GM12878 (cell line): ENCODE measurements at regions not wholly inside any gene's neighbourhood (a gene's known extent, or its start where the extent isn't known, plus 50 kb on each side); places are given as distances from the start of the nearest gene placed in this dataset.

Experiments used
- ATAC-seq: fragments of 200-7000 bp; cut with Tn5 transposase; 3 replicates; pipeline ENCODE4 v1.9.1; 2020; ENCODE audit warnings: mild to moderate bottlenecking, moderate library complexity
- BruUV-seq: library from RNA; stranded (reverse); fragments of 400-500 nt; replicated peaks from 2 replicates; lab custom pipeline; 2021; lab: Mats Ljungman, UMichigan
- CTCF ChIA-PET: fragments of 300-600 bp; sonication (Branson Sonifier 250); formaldehyde crosslinking; extraction: SDS; loops from one replicate; lab custom pipeline; 2021; ENCODE audit warnings: inconsistent platforms; lab: Yijun Ruan, JAX
- POLR2A ChIA-PET: fragments of 350-600 bp; formaldehyde crosslinking; extraction: SDS; loops from one replicate; lab custom pipeline; 2021; ENCODE audit warnings: inconsistent platforms; lab: Charles Lee
- RAD21 ChIA-PET: fragments of 300-600 bp; sonication (Branson Sonifier 250); formaldehyde crosslinking; loops from one replicate; lab custom pipeline; 2023; ENCODE audit warnings: antibody characterized with exemption; ENCODE audit not compliant: unreplicated experiment; lab: Charles Lee
- SMC1A ChIA-PET: fragments of 300-600 bp; sonication (Branson Sonifier 250); formaldehyde crosslinking; loops from one replicate; lab custom pipeline; 2023; ENCODE audit not compliant: unreplicated experiment, uncharacterized antibody; lab: Charles Lee
- DNase-seq: peaks from one replicate; pipeline ENCODE4 v3.0.0-alpha.2; 2011; ENCODE audit warnings: low read depth, low spot score
- FAIRE-seq: peaks from 3 replicates; lab custom pipeline; 2011; peaks lifted over from hg19 to GRCh38; lab: Jason Lieb, UNC
- H2AFZ ChIP-seq: 2 replicates; pipeline ENCODE4 v1.6.0; 2011; ENCODE audit warnings: low read depth, low read length, control low read depth; ENCODE audit not compliant: control insufficient read depth
- H3K27ac ChIP-seq: 2 replicates; pipeline ENCODE4 v1.5.1; 2011; ENCODE audit warnings: control low read depth; ENCODE audit not compliant: control insufficient read depth, insufficient read depth
- H3K27me3 ChIP-seq, 2 experiments: replicated peaks in 1 of 2; 2 replicates each; pipeline versions ENCODE4 v1.6.0 to v1.6.1; 2011; ENCODE audit warnings: low read length in 1 of 2; ENCODE audit not compliant: control insufficient read depth in 2 of 2, insufficient read depth in 2 of 2
- H3K36me3 ChIP-seq, 2 experiments: 2 replicates each; pipeline ENCODE4 v1.5.1; 2011; ENCODE audit warnings: low read length in 1 of 2; ENCODE audit not compliant: control insufficient read depth in 2 of 2, insufficient read depth in 2 of 2
- H3K4me1 ChIP-seq: 2 replicates; pipeline ENCODE4 v1.6.1; 2011; ENCODE audit warnings: mild to moderate bottlenecking, low read length, moderate library complexity, mixed read lengths; ENCODE audit not compliant: control insufficient read depth, insufficient read depth
- H3K4me2 ChIP-seq: 2 replicates; pipeline ENCODE4 v1.6.0; 2011; ENCODE audit warnings: control low read depth; ENCODE audit not compliant: control insufficient read depth, insufficient read depth
- H3K4me3 ChIP-seq: fragments of 200-600 bp; sonication (generic); 2 replicates; pipeline ENCODE4 v1.5.1; 2016
- H3K79me2 ChIP-seq: 2 replicates; pipeline ENCODE4 v1.6.0; 2011; ENCODE audit warnings: low read length; ENCODE audit not compliant: control insufficient read depth, insufficient read depth
- H3K9ac ChIP-seq: 2 replicates; pipeline ENCODE4 v1.8.0; 2011; ENCODE audit warnings: low read length, control low read depth, mixed read lengths; ENCODE audit not compliant: control insufficient read depth, insufficient read depth
- H3K9me3 ChIP-seq: replicated peaks from 3 replicates; pipeline ENCODE4 v1.5.1; 2011; ENCODE audit warnings: mild to moderate bottlenecking, low read length; ENCODE audit not compliant: control insufficient read depth, insufficient read depth
- H4K20me1 ChIP-seq: 2 replicates; pipeline ENCODE4 v1.6.0; 2011; ENCODE audit not compliant: control insufficient read depth, insufficient read depth
- MTA3 ChIP-seq: IDR thresholded peaks from 2 replicates; pipeline ENCODE4 v1.6.1; 2012; ENCODE audit warnings: low read length, inconsistent platforms, borderline replicate concordance
- RAD21 ChIP-seq: IDR thresholded peaks from 2 replicates; pipeline ENCODE4 v1.6.1; 2011; ENCODE audit warnings: mild to moderate bottlenecking, low read depth, low read length, moderate library complexity; ENCODE audit not compliant: insufficient read depth
- RFX5 ChIP-seq: IDR thresholded peaks from 2 replicates; pipeline ENCODE4 v1.6.1; 2011; ENCODE audit warnings: low read depth, low read length, improper control_type of control experiment
- SMC3 ChIP-seq: IDR thresholded peaks from 2 replicates; pipeline ENCODE4 v1.6.1; 2011; ENCODE audit warnings: low read length, improper control_type of control experiment, borderline replicate concordance
- TCF12 ChIP-seq: IDR thresholded peaks from 2 replicates; pipeline ENCODE4 v1.6.1; 2011; ENCODE audit warnings: low read depth, mild to moderate bottlenecking, low read length
- YBX1 ChIP-seq: fragments of 450-650 bp; IDR thresholded peaks from 2 replicates; pipeline ENCODE4 v1.6.1; 2016; ENCODE audit warnings: antibody characterized with exemption
- ZNF24 ChIP-seq: fragments of 450-650 bp; IDR thresholded peaks from 2 replicates; pipeline ENCODE4 v1.6.1; 2017; ENCODE audit warnings: antibody characterized with exemption, mild to moderate bottlenecking
- WGBS: methylation state at CpG from one replicate; pipeline ENCODE4 v1.1.6; 2016; ENCODE audit warnings: low lambda C conversion rate; ENCODE audit not compliant: insufficient replicate concordance, insufficient coverage; ENCODE audit errors: missing lambda C conversion rate; 5-methylcytosine and 5-hydroxymethylcytosine counted together
- in situ Hi-C: fragments of 300-500 bp; cut with MboI; formaldehyde crosslinking; loops from 9 replicates; pipeline ENCODE4 v1.14.3; 2018; ENCODE audit warnings: mixed read lengths
- intact Hi-C: fragments of 100-400 bp; cut with micrococcal nuclease; formaldehyde crosslinking; loops from one replicate; pipeline ENCODE4 v1.14.2; 2022; ENCODE audit not compliant: unreplicated experiment
- TF ChIP-seq, protein P1 (sequence below): fragments of 450-650 bp; formaldehyde crosslinking; IDR thresholded peaks from 2 replicates; pipeline ENCODE4 v1.4.0; 2020; ENCODE audit warnings: mild to moderate bottlenecking, moderate library complexity
- TF ChIP-seq, protein P2 (sequence below): fragments of 450-650 bp; IDR thresholded peaks from 2 replicates; pipeline ENCODE4 v1.6.1; 2018; ENCODE audit warnings: borderline replicate concordance, mild to moderate bottlenecking; ENCODE audit not compliant: partially characterized antibody
- TF ChIP-seq, protein P3 (sequence below): fragments of 450-650 bp; IDR thresholded peaks from 2 replicates; pipeline ENCODE4 v1.6.1; 2017; ENCODE audit warnings: borderline replicate concordance
- TF ChIP-seq, protein P4 (sequence below): IDR thresholded peaks from 2 replicates; pipeline ENCODE4 v1.6.1; 2012; ENCODE audit warnings: improper control_type of control experiment, low read depth, low read length; ENCODE audit not compliant: insufficient replicate concordance

DNA sequence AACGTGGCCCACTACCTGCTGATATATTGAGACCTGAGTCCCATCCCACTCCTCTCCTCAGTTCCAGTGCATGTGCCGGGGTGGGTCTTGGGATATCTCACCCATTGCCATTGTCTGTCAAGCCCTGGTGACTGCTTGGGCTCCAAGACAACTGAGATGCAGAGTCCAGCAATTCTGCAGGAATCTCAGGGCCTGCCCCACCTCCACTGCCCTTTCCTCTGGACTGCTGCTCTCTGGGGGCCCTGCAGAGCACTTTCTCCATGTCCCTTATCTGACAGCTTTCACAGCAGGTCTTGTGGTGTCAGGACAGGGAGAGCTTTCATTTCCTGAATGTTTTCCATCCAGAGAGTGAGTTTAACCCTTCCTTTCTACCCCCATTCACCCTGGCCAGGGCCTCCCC lies 152.9 kb downstream of the ARL4C start (continued):
- TF ChIP-seq, protein P1, sequence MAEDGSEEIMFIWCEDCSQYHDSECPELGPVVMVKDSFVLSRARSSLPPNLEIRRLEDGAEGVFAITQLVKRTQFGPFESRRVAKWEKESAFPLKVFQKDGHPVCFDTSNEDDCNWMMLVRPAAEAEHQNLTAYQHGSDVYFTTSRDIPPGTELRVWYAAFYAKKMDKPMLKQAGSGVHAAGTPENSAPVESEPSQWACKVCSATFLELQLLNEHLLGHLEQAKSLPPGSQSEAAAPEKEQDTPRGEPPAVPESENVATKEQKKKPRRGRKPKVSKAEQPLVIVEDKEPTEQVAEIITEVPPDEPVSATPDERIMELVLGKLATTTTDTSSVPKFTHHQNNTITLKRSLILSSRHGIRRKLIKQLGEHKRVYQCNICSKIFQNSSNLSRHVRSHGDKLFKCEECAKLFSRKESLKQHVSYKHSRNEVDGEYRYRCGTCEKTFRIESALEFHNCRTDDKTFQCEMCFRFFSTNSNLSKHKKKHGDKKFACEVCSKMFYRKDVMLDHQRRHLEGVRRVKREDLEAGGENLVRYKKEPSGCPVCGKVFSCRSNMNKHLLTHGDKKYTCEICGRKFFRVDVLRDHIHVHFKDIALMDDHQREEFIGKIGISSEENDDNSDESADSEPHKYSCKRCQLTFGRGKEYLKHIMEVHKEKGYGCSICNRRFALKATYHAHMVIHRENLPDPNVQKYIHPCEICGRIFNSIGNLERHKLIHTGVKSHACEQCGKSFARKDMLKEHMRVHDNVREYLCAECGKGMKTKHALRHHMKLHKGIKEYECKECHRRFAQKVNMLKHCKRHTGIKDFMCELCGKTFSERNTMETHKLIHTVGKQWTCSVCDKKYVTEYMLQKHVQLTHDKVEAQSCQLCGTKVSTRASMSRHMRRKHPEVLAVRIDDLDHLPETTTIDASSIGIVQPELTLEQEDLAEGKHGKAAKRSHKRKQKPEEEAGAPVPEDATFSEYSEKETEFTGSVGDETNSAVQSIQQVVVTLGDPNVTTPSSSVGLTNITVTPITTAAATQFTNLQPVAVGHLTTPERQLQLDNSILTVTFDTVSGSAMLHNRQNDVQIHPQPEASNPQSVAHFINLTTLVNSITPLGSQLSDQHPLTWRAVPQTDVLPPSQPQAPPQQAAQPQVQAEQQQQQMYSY, result no peak

DNA sequence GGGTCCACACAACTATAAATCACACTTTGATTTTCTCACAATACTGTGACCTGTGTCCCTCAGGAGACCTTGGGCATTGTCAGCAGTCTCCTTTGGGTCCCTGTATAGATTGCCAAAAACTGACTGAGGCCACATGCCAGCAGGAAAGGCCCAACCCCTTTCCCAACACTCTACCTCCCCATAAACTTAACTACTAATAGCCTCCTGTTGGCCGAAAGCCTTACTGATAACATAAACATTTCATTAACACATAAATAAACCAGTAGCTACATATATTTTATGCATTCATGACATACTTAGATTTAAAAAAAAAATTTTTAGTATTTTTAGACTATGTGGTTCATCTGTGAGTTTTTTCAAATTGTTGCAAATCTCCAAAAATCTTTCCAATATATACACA lies 153.5 kb downstream of the ARL4C start:
- Histone ChIP-seq H3K9ac (no peak overlapping the region), H4K20me1 (no peaks in the 10 kb centered on the region), H3K9me3 (no peaks in the 10 kb centered on the region; the same call in 2 of the 3 replicates), H3K4me3 (no peak overlapping the region), H3K27ac (no peak overlapping the region), H3K27me3 (no peaks in the 10 kb centered on the region), H3K4me1 (no peaks in the 10 kb centered on the region), H3K79me2 (no peaks in the 10 kb centered on the region), H2AFZ (no peak overlapping the region), H3K4me2 (no peak overlapping the region), H3K36me3 (no peaks in the 10 kb centered on the region)
- in situ Hi-C loops, result no loop called here
- DNase-seq (no peak), ATAC-seq (no peak), FAIRE-seq (no peak)
- RAD21 ChIA-PET, result no interaction called here
- SMC1A ChIA-PET, result no interaction called here
- intact Hi-C loops, result no loop called here
- CTCF ChIA-PET, result no interaction called here
- WGBS, result 95% methylated on average over 1 of the region's 1 CpG
- POLR2A ChIA-PET, result no interaction called here
- no TSS peak for BruUV-seq
- no peak for TF ChIP-seq ZNF24
- TF ChIP-seq MTA3, result no peak
- no peak for TF ChIP-seq RAD21
- TF ChIP-seq, protein P2, sequence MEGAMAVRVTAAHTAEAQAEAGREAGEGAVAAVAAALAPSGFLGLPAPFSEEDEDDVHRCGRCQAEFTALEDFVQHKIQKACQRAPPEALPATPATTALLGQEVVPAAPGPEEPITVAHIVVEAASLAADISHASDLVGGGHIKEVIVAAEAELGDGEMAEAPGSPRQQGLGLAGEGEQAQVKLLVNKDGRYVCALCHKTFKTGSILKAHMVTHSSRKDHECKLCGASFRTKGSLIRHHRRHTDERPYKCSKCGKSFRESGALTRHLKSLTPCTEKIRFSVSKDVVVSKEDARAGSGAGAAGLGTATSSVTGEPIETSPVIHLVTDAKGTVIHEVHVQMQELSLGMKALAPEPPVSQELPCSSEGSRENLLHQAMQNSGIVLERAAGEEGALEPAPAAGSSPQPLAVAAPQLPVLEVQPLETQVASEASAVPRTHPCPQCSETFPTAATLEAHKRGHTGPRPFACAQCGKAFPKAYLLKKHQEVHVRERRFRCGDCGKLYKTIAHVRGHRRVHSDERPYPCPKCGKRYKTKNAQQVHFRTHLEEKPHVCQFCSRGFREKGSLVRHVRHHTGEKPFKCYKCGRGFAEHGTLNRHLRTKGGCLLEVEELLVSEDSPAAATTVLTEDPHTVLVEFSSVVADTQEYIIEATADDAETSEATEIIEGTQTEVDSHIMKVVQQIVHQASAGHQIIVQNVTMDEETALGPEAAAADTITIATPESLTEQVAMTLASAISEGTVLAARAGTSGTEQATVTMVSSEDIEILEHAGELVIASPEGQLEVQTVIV, result no peak
- TF ChIP-seq, protein P3, sequence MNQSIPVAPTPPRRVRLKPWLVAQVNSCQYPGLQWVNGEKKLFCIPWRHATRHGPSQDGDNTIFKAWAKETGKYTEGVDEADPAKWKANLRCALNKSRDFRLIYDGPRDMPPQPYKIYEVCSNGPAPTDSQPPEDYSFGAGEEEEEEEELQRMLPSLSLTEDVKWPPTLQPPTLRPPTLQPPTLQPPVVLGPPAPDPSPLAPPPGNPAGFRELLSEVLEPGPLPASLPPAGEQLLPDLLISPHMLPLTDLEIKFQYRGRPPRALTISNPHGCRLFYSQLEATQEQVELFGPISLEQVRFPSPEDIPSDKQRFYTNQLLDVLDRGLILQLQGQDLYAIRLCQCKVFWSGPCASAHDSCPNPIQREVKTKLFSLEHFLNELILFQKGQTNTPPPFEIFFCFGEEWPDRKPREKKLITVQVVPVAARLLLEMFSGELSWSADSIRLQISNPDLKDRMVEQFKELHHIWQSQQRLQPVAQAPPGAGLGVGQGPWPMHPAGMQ, result no peak
- no peak for TF ChIP-seq RFX5
- no peak for TF ChIP-seq TCF12
- TF ChIP-seq SMC3, result no peak
- no peak for TF ChIP-seq YBX1
- TF ChIP-seq, protein P4, sequence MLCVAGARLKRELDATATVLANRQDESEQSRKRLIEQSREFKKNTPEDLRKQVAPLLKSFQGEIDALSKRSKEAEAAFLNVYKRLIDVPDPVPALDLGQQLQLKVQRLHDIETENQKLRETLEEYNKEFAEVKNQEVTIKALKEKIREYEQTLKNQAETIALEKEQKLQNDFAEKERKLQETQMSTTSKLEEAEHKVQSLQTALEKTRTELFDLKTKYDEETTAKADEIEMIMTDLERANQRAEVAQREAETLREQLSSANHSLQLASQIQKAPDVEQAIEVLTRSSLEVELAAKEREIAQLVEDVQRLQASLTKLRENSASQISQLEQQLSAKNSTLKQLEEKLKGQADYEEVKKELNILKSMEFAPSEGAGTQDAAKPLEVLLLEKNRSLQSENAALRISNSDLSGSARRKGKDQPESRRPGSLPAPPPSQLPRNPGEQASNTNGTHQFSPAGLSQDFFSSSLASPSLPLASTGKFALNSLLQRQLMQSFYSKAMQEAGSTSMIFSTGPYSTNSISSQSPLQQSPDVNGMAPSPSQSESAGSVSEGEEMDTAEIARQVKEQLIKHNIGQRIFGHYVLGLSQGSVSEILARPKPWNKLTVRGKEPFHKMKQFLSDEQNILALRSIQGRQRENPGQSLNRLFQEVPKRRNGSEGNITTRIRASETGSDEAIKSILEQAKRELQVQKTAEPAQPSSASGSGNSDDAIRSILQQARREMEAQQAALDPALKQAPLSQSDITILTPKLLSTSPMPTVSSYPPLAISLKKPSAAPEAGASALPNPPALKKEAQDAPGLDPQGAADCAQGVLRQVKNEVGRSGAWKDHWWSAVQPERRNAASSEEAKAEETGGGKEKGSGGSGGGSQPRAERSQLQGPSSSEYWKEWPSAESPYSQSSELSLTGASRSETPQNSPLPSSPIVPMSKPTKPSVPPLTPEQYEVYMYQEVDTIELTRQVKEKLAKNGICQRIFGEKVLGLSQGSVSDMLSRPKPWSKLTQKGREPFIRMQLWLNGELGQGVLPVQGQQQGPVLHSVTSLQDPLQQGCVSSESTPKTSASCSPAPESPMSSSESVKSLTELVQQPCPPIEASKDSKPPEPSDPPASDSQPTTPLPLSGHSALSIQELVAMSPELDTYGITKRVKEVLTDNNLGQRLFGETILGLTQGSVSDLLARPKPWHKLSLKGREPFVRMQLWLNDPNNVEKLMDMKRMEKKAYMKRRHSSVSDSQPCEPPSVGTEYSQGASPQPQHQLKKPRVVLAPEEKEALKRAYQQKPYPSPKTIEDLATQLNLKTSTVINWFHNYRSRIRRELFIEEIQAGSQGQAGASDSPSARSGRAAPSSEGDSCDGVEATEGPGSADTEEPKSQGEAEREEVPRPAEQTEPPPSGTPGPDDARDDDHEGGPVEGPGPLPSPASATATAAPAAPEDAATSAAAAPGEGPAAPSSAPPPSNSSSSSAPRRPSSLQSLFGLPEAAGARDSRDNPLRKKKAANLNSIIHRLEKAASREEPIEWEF, result no peak
